HUES6 (cell line): ENCODE measurements at regions not wholly inside any gene's neighbourhood (a gene's known extent, or its start where the extent isn't known, plus 50 kb on each side); places are given as distances from the start of the nearest gene placed in this dataset.
"Not testable (repeated sequence)": the region's sequence is repeated elsewhere in the genome, so short reads cannot be mapped to it uniquely, and the experiment has no call there.

Experiments used
- H3K27ac ChIP-seq: 2 replicates; pipeline ENCODE4 v1.7.0; 2013; ENCODE audit warnings: low read depth, mild to moderate bottlenecking, low read length, inconsistent platforms
- H3K27me3 ChIP-seq: 2 replicates; pipeline ENCODE4 v1.6.1; 2013; ENCODE audit warnings: low read length; ENCODE audit not compliant: control insufficient read depth, insufficient read depth
- H3K36me3 ChIP-seq: 2 replicates; pipeline ENCODE4 v1.6.1; 2013; ENCODE audit warnings: low read length; ENCODE audit not compliant: control insufficient read depth, insufficient read depth
- H3K4me1 ChIP-seq: 2 replicates; pipeline ENCODE4 v1.6.1; 2013; ENCODE audit warnings: low read length; ENCODE audit not compliant: control insufficient read depth, insufficient read depth
- H3K4me3 ChIP-seq: 2 replicates; pipeline ENCODE4 v1.5.1; 2013; ENCODE audit warnings: low read depth, low read length
- H3K9ac ChIP-seq: one replicate; pipeline ENCODE4 v1.6.1; 2013; ENCODE audit warnings: mild to moderate bottlenecking, low read length
- H3K9me3 ChIP-seq: 2 replicates; pipeline ENCODE4 v1.6.1; 2013; ENCODE audit warnings: low read depth, low read length; ENCODE audit not compliant: control insufficient read depth, insufficient read depth

GRCh38 chr2:87239558-87240215 lies 218.0 kb upstream of the PLGLB1 start:
- not testable (repeated sequence) for H3K36me3 ChIP-seq, H3K9ac ChIP-seq, H3K4me1 ChIP-seq, H3K9me3 ChIP-seq, H3K27ac ChIP-seq, H3K27me3 ChIP-seq, H3K4me3 ChIP-seq

GRCh38 chr2:87246066-87246717 lies 224.5 kb upstream of the PLGLB1 start:
- H3K27me3 ChIP-seq, H3K36me3 ChIP-seq, H3K27ac ChIP-seq, H3K9me3 ChIP-seq, H3K4me1 ChIP-seq, H3K4me3 ChIP-seq, H3K9ac ChIP-seq: not testable (repeated sequence)

- H3K9me3 ChIP-seq, H3K9ac ChIP-seq, H3K36me3 ChIP-seq, H3K4me3 ChIP-seq, H3K4me1 ChIP-seq, H3K27me3 ChIP-seq, H3K27ac ChIP-seq: not testable (repeated sequence)
These were observed 230.4 kb upstream of the PLGLB1 start for GRCh38 chr2:87252046-87252445.

- not testable (repeated sequence) for H3K27ac ChIP-seq
These were observed 232.9 kb upstream of the PLGLB1 start for GRCh38 chr2:87254562-87254961.

GRCh38 chr2:87255410-87255809 lies 233.8 kb upstream of the PLGLB1 start:
- not testable (repeated sequence) for H3K27me3 ChIP-seq, H3K9ac ChIP-seq, H3K4me3 ChIP-seq, H3K27ac ChIP-seq, H3K36me3 ChIP-seq, H3K9me3 ChIP-seq, H3K4me1 ChIP-seq

More at GRCh38 chr2:87254562-87254961, 232.9 kb upstream of the PLGLB1 start:
- H3K4me1 ChIP-seq, H3K9ac ChIP-seq, H3K4me3 ChIP-seq, H3K9me3 ChIP-seq, H3K27me3 ChIP-seq, H3K36me3 ChIP-seq: not testable (repeated sequence)

GRCh38 chr2:87258887-87259286 lies 237.2 kb upstream of the PLGLB1 start:
- not testable (repeated sequence) for H3K27ac ChIP-seq, H3K4me1 ChIP-seq, H3K9ac ChIP-seq, H3K27me3 ChIP-seq, H3K36me3 ChIP-seq, H3K9me3 ChIP-seq, H3K4me3 ChIP-seq

GRCh38 chr2:87262184-87262702 lies 240.6 kb upstream of the PLGLB1 start:
- not testable (repeated sequence) for H3K9me3 ChIP-seq, H3K27ac ChIP-seq, H3K27me3 ChIP-seq, H3K4me3 ChIP-seq, H3K36me3 ChIP-seq, H3K4me1 ChIP-seq, H3K9ac ChIP-seq

GRCh38 chr2:87263868-87264518 lies 242.3 kb upstream of the PLGLB1 start:
- not testable (repeated sequence) for H3K27ac ChIP-seq, H3K9me3 ChIP-seq, H3K9ac ChIP-seq, H3K4me3 ChIP-seq, H3K36me3 ChIP-seq, H3K4me1 ChIP-seq, H3K27me3 ChIP-seq

- not testable (repeated sequence) for H3K27me3 ChIP-seq, H3K9me3 ChIP-seq, H3K27ac ChIP-seq, H3K9ac ChIP-seq, H3K36me3 ChIP-seq, H3K4me1 ChIP-seq, H3K4me3 ChIP-seq
These were observed 253.5 kb upstream of the PLGLB1 start for GRCh38 chr2:87275192-87275591.

- not testable (repeated sequence) for H3K9me3 ChIP-seq, H3K27me3 ChIP-seq, H3K27ac ChIP-seq, H3K4me3 ChIP-seq, H3K4me1 ChIP-seq, H3K9ac ChIP-seq, H3K36me3 ChIP-seq
These were observed 254.5 kb upstream of the PLGLB1 start for GRCh38 chr2:87275974-87276629.

GRCh38 chr2:87276673-87277072 lies 255.0 kb upstream of the PLGLB1 start:
- H3K4me3 ChIP-seq, H3K9me3 ChIP-seq, H3K36me3 ChIP-seq, H3K27ac ChIP-seq, H3K27me3 ChIP-seq, H3K4me1 ChIP-seq, H3K9ac ChIP-seq: not testable (repeated sequence)
